ENCODE measurements at regions not wholly inside any gene's neighbourhood (a gene's known extent, or its start where the extent isn't known, plus 50 kb on each side); places are given as distances from the start of the nearest gene placed in this dataset.

DNA sequence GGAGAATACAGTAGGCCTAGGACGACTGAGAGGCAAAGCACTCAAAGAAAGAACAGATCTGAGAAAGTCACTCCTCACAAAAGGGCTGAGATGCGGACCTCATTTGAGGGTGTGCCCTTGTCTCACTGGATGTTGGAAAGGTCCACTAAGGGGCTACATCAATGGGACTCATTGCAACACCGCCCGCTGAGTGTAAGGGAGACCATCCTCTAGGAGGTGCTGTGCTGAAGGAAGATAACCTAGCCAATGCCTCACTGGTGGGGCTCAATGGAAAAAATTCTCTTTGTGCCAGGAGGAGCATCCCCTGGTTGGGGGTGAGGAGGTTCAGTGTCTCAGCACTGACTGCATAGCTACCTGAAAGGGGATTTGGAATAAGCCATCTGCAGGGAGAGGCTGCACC is 758.7 kb upstream of the CELF2 start:
- TF ChIP-seq POLR2A (IDR thresholded peaks at IDR 0.05; ENCODE audit: low read depth, low read length) (no peak), EP300 (IDR thresholded peaks at IDR 0.05; ENCODE audit: borderline replicate concordance in 1 of 2, control insufficient read depth in 1 of 2, low read depth in 2 of 2, low read length in 2 of 2) (no peak), KLF5 (IDR thresholded peaks at IDR 0.05; ENCODE audit: partially characterized antibody) (no peak), POLR2AphosphoS5 (IDR thresholded peaks at IDR 0.05; ENCODE audit: low read length) (no peak), NRF1 (conservative IDR thresholded peaks at IDR 0.05; ENCODE audit: low read depth, low read length) (no peak), BHLHE40 (IDR thresholded peaks at IDR 0.05; ENCODE audit: borderline replicate concordance in 1 of 2, low read depth in 2 of 2, low read length in 1 of 2) (no peak), ZNF274 (IDR thresholded peaks at IDR 0.05; ENCODE audit: insufficient read depth, insufficient read length) (no peak), ZNF384 (IDR thresholded peaks at IDR 0.05; ENCODE audit: borderline replicate concordance, low read depth, low read length) (no peak), ZNF217 (IDR thresholded peaks at IDR 0.05) (no peak), CHD2 (IDR thresholded peaks at IDR 0.05; ENCODE audit: borderline replicate concordance, low read depth, low read length) (no peak), CHD4 (IDR thresholded peaks at IDR 0.05) (no peak), CREB1 (IDR thresholded peaks at IDR 0.05; ENCODE audit: low read depth) (no peak)
